ENCODE measurements at regions not wholly inside any gene's neighbourhood (a gene's known extent, or its start where the extent isn't known, plus 50 kb on each side); places are given as distances from the start of the nearest gene placed in this dataset.

DNA sequence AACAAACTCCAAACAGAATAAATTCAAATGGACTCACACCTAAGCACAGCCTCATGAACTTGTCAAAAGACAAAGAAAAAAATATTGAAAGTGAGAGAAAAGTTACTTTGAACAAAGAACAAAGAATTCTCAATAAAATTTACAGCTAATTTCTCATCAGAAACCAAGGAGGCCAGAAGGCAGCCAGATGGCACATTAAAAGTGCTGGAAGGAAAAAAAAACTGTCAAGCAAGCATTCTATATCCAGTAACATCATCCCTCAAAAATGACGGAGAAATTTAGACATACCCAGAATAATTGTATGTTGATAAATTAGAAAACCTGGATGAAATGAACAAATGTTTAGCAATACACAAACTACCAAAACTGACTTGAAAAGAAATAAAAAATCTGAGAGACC is 129.8 kb upstream of the UQCRFS1 start:
- no peak for TF ChIP-seq CTCF (IDR thresholded peaks at IDR 0.05 in 4 of 5, conservative IDR thresholded peaks at IDR 0.05 in 1 of 5)
- no peak for TF ChIP-seq POLR2A (IDR thresholded peaks at IDR 0.05)

All from gastrocnemius medialis (tissue), 4 donors.